COR-L47 (cell line): ENCODE measurements at regions not wholly inside any gene's neighbourhood (a gene's known extent, or its start where the extent isn't known, plus 50 kb on each side); places are given as distances from the start of the nearest gene placed in this dataset.
A peak's percentile ranks its signal among the peaks of the same experiment; 100 is the strongest.
"Not testable (repeated sequence)": the region's sequence is repeated elsewhere in the genome, so short reads cannot be mapped to it uniquely, and the experiment has no call there.

Source experiments
- DNase-seq: peaks from one replicate; lab custom pipeline; 2025; lab: John Stamatoyannopoulos, UW

- DNase-seq = no peak
These were observed 63.7 kb upstream of the SYT4 start for GRCh38 chr18:43341014-43341413.

GRCh38 chr18:43350176-43350575 lies 72.9 kb upstream of the SYT4 start:
- DNase-seq = no peak

DNA sequence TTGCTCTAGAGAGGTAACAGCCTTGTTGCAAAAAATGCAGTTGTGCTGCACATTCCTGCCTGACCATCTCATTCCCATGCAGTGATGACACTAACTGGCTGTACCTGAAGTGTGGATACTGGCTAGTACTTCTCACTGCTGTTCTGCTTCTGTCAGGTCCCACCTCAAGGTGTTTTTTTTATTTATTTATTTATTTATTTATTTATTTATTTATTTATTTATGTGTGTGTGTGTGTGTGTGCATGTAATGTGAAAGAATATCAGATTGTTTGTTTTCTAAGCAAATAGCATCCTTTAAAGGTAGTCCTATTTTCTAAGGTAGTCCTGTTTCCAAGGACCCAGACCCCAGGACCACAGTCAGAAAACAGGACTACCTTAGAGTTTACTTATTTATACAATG lies 87.2 kb upstream of the SYT4 start:
- no peak for DNase-seq

GRCh38 chr18:43367895-43368294 lies 90.6 kb upstream of the SYT4 start:
- DNase-seq = no peak

DNA sequence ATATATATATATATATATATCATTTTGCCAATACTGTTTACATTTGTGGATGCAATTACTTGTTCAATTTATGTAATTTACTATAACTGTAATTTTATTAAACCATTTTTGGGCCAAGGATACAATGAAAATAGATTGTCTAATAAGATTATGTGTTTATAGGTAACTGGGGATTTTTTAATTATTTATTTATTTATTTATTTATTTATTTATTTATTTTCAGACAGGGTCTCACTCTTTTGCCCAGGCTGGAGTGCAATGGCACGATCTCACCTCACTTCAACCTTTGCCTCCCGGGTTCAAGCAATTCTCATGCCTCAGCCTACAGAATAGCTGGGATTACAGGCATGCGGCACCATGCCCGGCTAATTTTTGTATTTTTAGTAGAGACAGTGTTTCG lies 92.0 kb upstream of the SYT4 start:
- DNase-seq = not testable (repeated sequence)

GRCh38 chr18:43372773-43373172 lies 95.5 kb upstream of the SYT4 start:
- no peak for DNase-seq

DNA sequence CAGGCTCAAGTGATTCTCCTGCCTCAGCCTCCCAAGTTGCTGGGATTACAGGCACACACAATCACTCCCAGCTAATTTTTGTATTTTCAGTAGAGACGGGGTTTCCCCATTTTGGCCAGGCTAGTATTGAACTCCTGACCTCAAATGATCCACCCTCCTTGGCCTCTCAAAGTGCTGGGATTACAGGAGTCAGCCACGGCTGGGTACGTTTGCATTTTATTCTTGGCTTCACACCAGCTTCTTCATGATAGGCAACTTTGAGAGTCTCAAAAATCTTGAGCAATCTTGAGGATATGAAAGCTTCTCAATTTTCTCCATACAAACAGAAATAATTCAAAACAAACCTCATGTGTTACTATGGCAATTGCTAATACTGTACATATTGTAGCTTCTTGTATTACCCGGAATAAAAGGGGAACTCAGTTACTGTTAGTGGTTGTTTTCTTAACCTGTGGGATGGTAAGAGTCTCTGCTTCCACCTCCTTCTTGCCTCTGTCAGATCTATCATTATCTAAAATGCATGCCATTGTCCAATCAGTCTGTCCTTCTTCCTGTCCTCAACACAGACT lies 102.9 kb upstream of the SYT4 start:
- no peak for DNase-seq

- no peak for DNase-seq
These were observed 105.5 kb upstream of the SYT4 start for GRCh38 chr18:43382641-43383403.

- DNase-seq = no peak
These were observed 111.9 kb upstream of the SYT4 start for GRCh38 chr18:43389163-43389562.

DNA sequence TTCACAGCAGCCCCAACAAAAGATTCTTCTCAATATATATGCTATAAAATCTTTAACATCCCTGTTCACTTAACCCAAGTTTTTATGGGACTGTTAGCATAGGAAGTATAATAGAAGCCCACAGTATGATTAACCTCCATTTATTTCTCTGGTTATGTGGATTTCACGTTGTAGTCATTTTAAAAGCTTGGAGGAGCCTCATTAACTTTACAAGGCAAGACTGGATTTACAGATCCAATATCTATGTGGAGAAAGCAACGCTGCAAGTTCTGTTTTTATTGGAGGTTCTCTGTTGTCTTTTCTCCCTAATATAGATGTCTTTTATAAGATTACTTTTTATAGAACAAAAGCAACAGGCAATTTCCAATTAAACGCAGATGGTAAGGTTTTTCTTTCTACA lies 114.9 kb upstream of the SYT4 start:
- no peak for DNase-seq

GRCh38 chr18:43393174-43393573 lies 115.9 kb upstream of the SYT4 start:
- DNase-seq = no peak

- DNase-seq = peak; percentile 20
These were observed 119.0 kb upstream of the SYT4 start for GRCh38 chr18:43396266-43396665.

DNA sequence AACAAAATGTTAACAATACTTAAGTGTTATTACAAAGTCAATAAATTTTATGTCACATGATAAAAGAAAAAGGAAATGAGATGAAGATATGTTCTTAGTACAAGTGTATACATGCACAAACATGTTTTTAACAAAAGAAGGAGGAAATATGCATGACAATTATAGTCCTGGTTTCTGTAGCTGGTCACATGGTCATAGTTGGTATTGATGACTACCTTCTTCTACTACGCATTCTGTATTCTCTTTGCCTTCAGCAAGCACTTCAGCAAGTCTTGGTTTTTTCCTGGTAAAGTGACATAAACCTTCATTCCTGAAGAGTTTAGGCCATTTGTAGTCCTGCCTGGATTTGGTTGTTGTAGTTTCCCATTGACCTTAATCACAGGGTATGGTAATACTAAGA lies 121.3 kb upstream of the SYT4 start:
- DNase-seq = no peak

GRCh38 chr18:43405097-43405496 lies 127.8 kb upstream of the SYT4 start:
- no peak for DNase-seq

DNA sequence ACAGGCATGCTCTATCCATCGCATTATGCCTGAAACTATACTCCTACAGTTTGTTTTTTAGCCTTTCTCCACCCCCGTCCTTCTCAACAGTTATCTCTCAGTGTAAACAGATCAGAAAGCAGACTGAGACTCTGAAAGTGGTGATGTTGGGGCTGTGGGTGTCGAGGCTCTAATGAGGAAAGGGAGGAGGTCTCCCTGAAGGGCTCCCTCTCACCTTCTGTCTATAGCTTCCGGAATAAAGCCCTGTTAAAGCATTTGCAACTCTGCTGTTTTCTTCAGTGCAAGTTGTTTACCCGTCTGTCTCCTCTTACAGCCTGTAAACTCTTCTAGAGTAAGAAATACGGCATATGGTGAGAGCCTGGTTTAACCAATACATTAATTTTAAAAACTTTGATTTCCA lies 136.7 kb upstream of the SYT4 start:
- no peak for DNase-seq

DNA sequence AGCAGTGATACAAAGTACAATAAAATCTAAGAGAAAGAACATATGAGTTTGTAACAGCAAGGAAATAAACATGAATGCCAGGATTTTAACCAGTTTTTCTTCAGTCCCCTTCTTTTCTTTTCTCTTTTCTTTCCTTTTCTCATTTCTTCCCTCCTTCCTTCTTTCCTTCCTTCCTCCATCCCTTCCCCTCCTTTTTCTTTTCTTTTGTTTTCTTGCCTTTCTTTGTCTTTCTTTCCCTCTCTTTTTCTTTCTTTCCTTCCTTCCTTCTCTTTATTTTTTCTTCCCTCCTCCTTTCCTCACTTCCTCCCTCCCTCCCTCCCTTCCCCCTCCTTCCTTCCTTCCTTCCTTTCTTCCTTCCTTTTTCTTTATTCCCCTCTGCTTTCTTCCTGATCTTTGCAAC lies 142.8 kb upstream of the SYT4 start:
- no peak for DNase-seq

DNA sequence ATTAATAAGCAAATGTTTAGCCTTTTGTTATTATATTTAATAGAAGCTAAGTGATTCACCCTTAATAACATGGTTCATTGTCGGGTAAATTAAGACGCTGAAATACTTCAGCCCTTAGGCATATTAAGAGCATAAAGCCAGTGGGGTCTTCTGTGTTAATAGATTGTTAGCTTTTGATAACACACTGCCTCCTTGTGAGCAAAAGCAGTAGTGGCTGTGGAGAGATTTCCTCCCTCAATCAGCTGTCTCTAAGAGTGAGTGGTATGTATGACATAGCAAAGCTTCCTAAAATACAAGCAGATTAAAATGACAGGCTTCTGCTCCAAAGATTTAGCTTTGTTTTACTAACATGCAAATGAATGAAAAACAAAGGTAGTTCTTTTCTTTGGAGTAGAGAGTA lies 143.7 kb upstream of the SYT4 start:
- DNase-seq = no peak

DNA sequence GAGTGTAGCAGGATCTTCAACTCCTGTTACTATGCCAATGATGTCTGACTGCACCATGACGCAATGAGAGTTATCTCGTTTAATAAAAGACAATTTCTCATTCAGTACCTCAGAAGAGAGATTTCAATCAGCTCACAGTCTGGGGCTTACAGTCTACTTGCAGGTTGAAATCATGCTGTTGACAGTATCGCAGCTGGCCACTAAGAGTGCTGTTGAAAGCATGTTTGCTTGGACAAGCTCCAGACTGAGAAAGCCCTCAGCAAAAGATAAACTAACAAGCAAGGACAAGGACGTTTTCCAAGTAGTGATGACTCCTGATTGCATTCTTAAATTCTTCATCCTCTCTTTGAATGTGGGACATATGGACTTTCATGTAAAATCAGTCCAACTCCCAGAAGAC lies 145.2 kb upstream of the SYT4 start:
- DNase-seq = peak; percentile 53

GRCh38 chr18:43435851-43436250 lies 158.6 kb upstream of the SYT4 start:
- DNase-seq = no peak

DNA sequence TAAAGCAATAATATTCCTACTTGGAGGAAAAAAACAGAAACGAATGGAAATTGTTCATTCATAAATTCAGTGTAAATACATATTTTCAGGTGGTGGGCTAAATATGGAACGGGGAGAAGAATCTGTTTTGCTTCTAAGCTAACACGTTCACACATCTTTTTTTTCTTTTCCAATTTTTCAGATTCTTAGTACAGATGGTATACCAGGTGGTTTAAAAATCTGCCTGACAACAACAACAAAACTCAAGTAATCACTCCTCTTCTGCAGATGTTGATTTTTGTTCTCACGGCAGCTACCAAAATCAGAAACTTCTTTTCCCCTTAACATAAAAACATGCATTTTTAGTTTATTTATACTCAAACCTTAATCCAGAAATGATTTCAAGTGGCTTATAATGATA lies 164.8 kb upstream of the SYT4 start:
- no peak for DNase-seq

DNA sequence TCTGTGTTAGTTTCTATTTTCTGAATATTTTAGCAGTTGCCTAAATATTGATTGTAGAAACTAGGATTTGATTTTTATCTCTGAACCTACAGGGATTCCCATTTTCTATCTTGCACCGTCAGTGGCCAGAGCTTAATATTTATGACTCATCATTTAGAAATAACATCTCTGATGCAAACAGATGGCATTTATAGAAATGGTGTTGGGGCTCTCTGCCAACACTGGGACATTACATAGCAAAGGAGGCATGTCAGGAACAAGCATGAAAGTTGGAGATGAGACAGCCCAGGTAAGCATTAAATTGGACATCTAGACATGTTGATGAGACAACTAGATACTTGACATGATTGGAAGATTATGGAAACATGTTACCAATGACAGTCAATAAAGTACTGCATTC lies 165.3 kb upstream of the SYT4 start:
- DNase-seq = no peak

DNA sequence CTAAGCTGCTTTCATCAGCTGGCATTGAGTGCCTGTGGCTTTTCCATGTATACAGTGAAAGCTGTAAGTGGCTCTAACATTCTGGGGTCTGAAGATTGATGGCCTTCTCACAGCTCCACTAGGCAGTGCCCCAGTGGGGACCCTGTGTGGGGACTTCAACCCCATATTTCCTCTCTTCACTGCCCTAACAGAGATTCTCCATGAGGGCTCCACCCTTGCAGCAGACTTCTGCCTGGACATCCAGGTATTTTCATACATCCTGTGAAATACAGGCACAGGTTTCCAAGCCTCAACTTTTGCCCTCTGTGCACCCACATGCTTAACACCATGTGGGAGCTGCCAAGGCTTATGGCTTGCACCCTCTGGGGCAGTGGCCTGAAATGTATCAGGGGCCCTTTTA lies 188.2 kb upstream of the SYT4 start:
- DNase-seq = no peak

DNA sequence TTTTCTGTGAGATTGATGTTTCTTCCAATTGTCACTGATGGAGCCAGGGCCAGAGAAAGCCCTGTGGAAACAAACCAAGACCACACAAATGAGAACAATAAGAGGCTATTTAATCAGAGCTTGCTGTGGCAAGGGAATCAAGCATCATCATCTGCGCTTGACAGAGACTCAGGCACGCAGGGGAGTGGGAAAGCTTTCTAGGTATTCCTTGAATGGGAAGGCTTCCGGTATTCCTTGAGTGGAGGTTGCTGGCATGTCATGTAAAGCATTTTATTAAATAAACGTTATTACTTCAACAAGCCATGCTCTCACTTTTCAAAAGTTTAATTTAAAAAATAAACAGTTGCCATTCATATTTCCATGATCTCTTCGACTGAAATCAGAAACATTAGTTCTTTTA lies 194.6 kb upstream of the SYT4 start:
- no peak for DNase-seq

GRCh38 chr18:43481069-43481468 lies 203.8 kb upstream of the SYT4 start:
- no peak for DNase-seq
